H1 (cell line): ENCODE measurements at regions not wholly inside any gene's neighbourhood (a gene's known extent, or its start where the extent isn't known, plus 50 kb on each side); places are given as distances from the start of the nearest gene placed in this dataset.

Source experiments
- CTCF ChIA-PET: fragments of 300-600 bp; sonication (Branson Sonifier 250); formaldehyde crosslinking; loops from one replicate; lab custom pipeline; 2021; ENCODE audit not compliant: partially characterized antibody; lab: Charles Lee
- POLR2A ChIA-PET: fragments of 300-600 bp; sonication (Branson Sonifier 250); formaldehyde crosslinking; loops from one replicate; lab custom pipeline; 2021; ENCODE audit warnings: inconsistent platforms; ENCODE audit not compliant: partially characterized antibody; lab: Charles Lee
- DNase-seq, 2 experiments: peaks; one replicate each; pipeline versions ENCODE4 v3.0.0 to v3.0.0-alpha.2; 2010 to 2022; ENCODE audit warnings: low spot score in 2 of 2, low read depth in 1 of 2, mixed read lengths in 1 of 2
- FAIRE-seq: peaks from 2 replicates; lab custom pipeline; 2011; peaks lifted over from hg19 to GRCh38; lab: Jason Lieb, UNC
- H2AFZ ChIP-seq: 2 replicates; pipeline ENCODE4 v1.8.1; 2012; ENCODE audit warnings: low read length, inconsistent platforms
- H2AK5ac ChIP-seq: 2 replicates; pipeline ENCODE4 v1.6.1; 2013; ENCODE audit warnings: low read depth, low read length
- H2BK120ac ChIP-seq: replicated peaks from 2 replicates; pipeline ENCODE3; 2013; ENCODE audit warnings: low read depth, low read length, inconsistent platforms
- H2BK12ac ChIP-seq: 2 replicates; pipeline ENCODE4 v1.6.1; 2013; ENCODE audit warnings: low read depth, low read length
- H2BK15ac ChIP-seq: 2 replicates; pipeline ENCODE4 v1.6.1; 2013; ENCODE audit warnings: low read length
- H2BK20ac ChIP-seq: 2 replicates; pipeline ENCODE4 v1.6.1; 2013; ENCODE audit warnings: low read length
- H2BK5ac ChIP-seq: 2 replicates; pipeline ENCODE4 v1.6.1; 2013; ENCODE audit warnings: low read depth, low read length
- H3K14ac ChIP-seq: 2 replicates; pipeline ENCODE4 v1.6.1; 2013; ENCODE audit warnings: inconsistent platforms; ENCODE audit not compliant: insufficient read length
- H3K18ac ChIP-seq: 2 replicates; pipeline ENCODE4 v1.6.1; 2013; ENCODE audit warnings: low read length; ENCODE audit errors: extremely low read depth
- H3K23ac ChIP-seq: 2 replicates; pipeline ENCODE4 v1.6.1; 2013; ENCODE audit warnings: inconsistent platforms; ENCODE audit not compliant: insufficient read length
- H3K23me2 ChIP-seq: 2 replicates; pipeline ENCODE4 v1.6.1; 2013; ENCODE audit warnings: low read depth, low read length
- H3K27ac ChIP-seq: 2 replicates; pipeline ENCODE4 v1.6.1; 2011; ENCODE audit warnings: low read depth, low read length, inconsistent platforms
- H3K27me3 ChIP-seq, 4 experiments: replicated peaks in 1 of 4; 1 replicate in 1 of 4; 2 replicates in 3 of 4; pipeline versions ENCODE4 v1.6.1 to v1.8.1; 2011 to 2013; ENCODE audit warnings: low read length in 3 of 4, mild to moderate bottlenecking in 3 of 4, inconsistent platforms in 2 of 4, mixed read lengths in 2 of 4, moderate library complexity in 1 of 4; ENCODE audit not compliant: control insufficient read depth in 3 of 4, insufficient read depth in 3 of 4; ENCODE audit errors: extremely low read depth in 1 of 4
- H3K36me3 ChIP-seq, 4 experiments: 2 replicates each; pipeline versions ENCODE4 v1.6.1 to v1.8.1; 2011 to 2013; ENCODE audit warnings: mild to moderate bottlenecking in 4 of 4, low read length in 3 of 4, moderate library complexity in 2 of 4, control low read depth in 1 of 4, inconsistent platforms in 1 of 4; ENCODE audit not compliant: insufficient read depth in 4 of 4, control insufficient read depth in 2 of 4
- H3K4ac ChIP-seq: replicated peaks from 2 replicates; pipeline ENCODE3; 2013; ENCODE audit warnings: low read length, low read depth, mixed read lengths, inconsistent platforms; ENCODE audit not compliant: insufficient read length
- H3K4me1 ChIP-seq, 4 experiments: replicated peaks in 1 of 4; 1 replicate in 1 of 4; 2 replicates in 3 of 4; pipeline versions ENCODE4 v1.6.1 to v1.8.1; 2011 to 2013; ENCODE audit warnings: low read length in 3 of 4, inconsistent platforms in 2 of 4, mixed read lengths in 1 of 4; ENCODE audit not compliant: insufficient read depth in 4 of 4, control insufficient read depth in 3 of 4
- H3K4me2 ChIP-seq, 2 experiments: 2 replicates each; pipeline versions ENCODE4 v1.6.1 to v1.8.1; 2011 to 2013; ENCODE audit warnings: low read depth in 2 of 2, low read length in 2 of 2, control low read depth in 1 of 2, inconsistent platforms in 1 of 2, mild to moderate bottlenecking in 1 of 2; ENCODE audit not compliant: insufficient read depth in 1 of 2
- H3K4me3 ChIP-seq, 4 experiments: fragments of 200-600, 300-600 bp in 1 of 4; sonication (generic), shearing (Covaris generic), sonication (Bioruptor Twin) in 1 of 4; 2 replicates each; pipeline versions ENCODE4 v1.5.1 to v1.8.1; 2011 to 2016; ENCODE audit warnings: low read length in 4 of 4, low read depth in 3 of 4, control low read depth in 2 of 4, inconsistent platforms in 2 of 4, mild to moderate bottlenecking in 2 of 4, mixed read lengths in 1 of 4, moderate library complexity in 1 of 4; ENCODE audit not compliant: insufficient read depth in 2 of 4; ENCODE audit errors: extremely low read depth in 1 of 4
- H3K56ac ChIP-seq: replicated peaks from 2 replicates; pipeline ENCODE3; 2013; ENCODE audit warnings: low read depth, mild to moderate bottlenecking, mixed read lengths, low read length, inconsistent platforms; ENCODE audit not compliant: insufficient read length
- H3K79me1 ChIP-seq: 2 replicates; pipeline ENCODE4 v1.6.1; 2013; ENCODE audit warnings: low read depth, low read length, control low read depth
- H3K79me2 ChIP-seq, 2 experiments: 2 replicates each; pipeline versions ENCODE4 v1.6.1 to v1.8.1; 2012 to 2013; ENCODE audit warnings: low read length in 2 of 2, mild to moderate bottlenecking in 2 of 2, inconsistent platforms in 1 of 2; ENCODE audit not compliant: insufficient read depth in 2 of 2, control insufficient read depth in 1 of 2
- H3K9ac ChIP-seq, 4 experiments: replicated peaks in 1 of 4; 1 replicate in 1 of 4; 2 replicates in 3 of 4; pipeline versions ENCODE4 v1.6.1 to v1.8.1; 2011 to 2013; ENCODE audit warnings: low read depth in 3 of 4, low read length in 3 of 4, control low read depth in 2 of 4, mild to moderate bottlenecking in 2 of 4, moderate library complexity in 2 of 4, inconsistent platforms in 1 of 4; ENCODE audit errors: extremely low read depth in 1 of 4
- H3K9me3 ChIP-seq, 2 experiments: 2 replicates each; pipeline versions ENCODE4 v1.6.1 to v1.8.1; 2012 to 2013; ENCODE audit warnings: mild to moderate bottlenecking in 2 of 2, moderate library complexity in 2 of 2, control low read depth in 1 of 2, inconsistent platforms in 1 of 2, low read depth in 1 of 2, low read length in 1 of 2, mixed read lengths in 1 of 2; ENCODE audit not compliant: insufficient read depth in 2 of 2
- H4K20me1 ChIP-seq, 2 experiments: replicated peaks in 1 of 2; 2 replicates each; pipeline versions ENCODE3 to v1.8.1; 2011 to 2013; ENCODE audit warnings: inconsistent platforms in 2 of 2, low read length in 2 of 2, mild to moderate bottlenecking in 1 of 2; ENCODE audit not compliant: insufficient read depth in 2 of 2, control insufficient read depth in 1 of 2
- H4K5ac ChIP-seq: 2 replicates; pipeline ENCODE4 v1.6.1; 2013; ENCODE audit warnings: low read length, low read depth, mixed read lengths, inconsistent platforms; ENCODE audit not compliant: insufficient read length
- H4K8ac ChIP-seq: 2 replicates; pipeline ENCODE4 v1.8.0; 2013; ENCODE audit warnings: mild to moderate bottlenecking, moderate library complexity, low read length, inconsistent platforms; ENCODE audit not compliant: insufficient read depth; ENCODE audit errors: extremely low read depth
- H4K91ac ChIP-seq: replicated peaks from 2 replicates; pipeline ENCODE3; 2013; ENCODE audit warnings: low read length, mixed read lengths, inconsistent platforms; ENCODE audit not compliant: insufficient read length
- ATF3 ChIP-seq: IDR thresholded peaks from 2 replicates; pipeline ENCODE4 v1.6.1; 2011; ENCODE audit warnings: low read depth, mild to moderate bottlenecking, low read length; ENCODE audit not compliant: insufficient read depth
- CTBP2 ChIP-seq: IDR thresholded peaks from 2 replicates; pipeline ENCODE4 v1.7.0; 2011; ENCODE audit warnings: borderline replicate concordance, mild to moderate bottlenecking, moderate library complexity, mixed read lengths, low read length; ENCODE audit not compliant: insufficient read depth, insufficient read length
- EGR1 ChIP-seq: IDR thresholded peaks from 2 replicates; pipeline ENCODE4 v1.6.1; 2011; ENCODE audit warnings: low read depth, low read length, borderline replicate concordance
- GTF2F1 ChIP-seq: IDR thresholded peaks from 2 replicates; pipeline ENCODE4 v1.6.1; 2012; ENCODE audit warnings: low read depth, low read length, improper control_type of control experiment, borderline replicate concordance
- JUN ChIP-seq: IDR thresholded peaks from 2 replicates; pipeline ENCODE4 v1.6.1; 2011; ENCODE audit warnings: low read depth, mild to moderate bottlenecking, improper control_type of control experiment, low read length
- MAX ChIP-seq: IDR thresholded peaks from 2 replicates; pipeline ENCODE4 v1.6.1; 2012; ENCODE audit warnings: inconsistent platforms
- POU5F1 ChIP-seq: IDR thresholded peaks from 2 replicates; pipeline ENCODE4 v1.6.1; 2011; ENCODE audit warnings: low read depth, mild to moderate bottlenecking, low read length, moderate library complexity
- SP1 ChIP-seq: IDR thresholded peaks from 2 replicates; pipeline ENCODE4 v1.6.1; 2011; ENCODE audit warnings: low read depth, low read length
- TEAD4 ChIP-seq: IDR thresholded peaks from 2 replicates; pipeline ENCODE4 v1.6.1; 2012; ENCODE audit warnings: low read depth, low read length, inconsistent platforms, mixed read lengths
- USF2 ChIP-seq: IDR thresholded peaks from 2 replicates; pipeline ENCODE4 v1.6.1; 2011; ENCODE audit warnings: low read length, improper control_type of control experiment

- Histone ChIP-seq H2AFZ (no peak overlapping the region), H3K79me2 (no peaks in the 10 kb centered on the region), H2BK15ac (no peak overlapping the region), H4K91ac (no peak overlapping the region), H3K56ac (no peak overlapping the region), H3K27me3 (peaks cover 0 to 1% (median 0%) of the 10 kb centered on the region in 4 experiments; a peak in 1 of 7 replicates), H4K5ac (no peak overlapping the region), H4K8ac (no peak overlapping the region), H3K9ac (no peak overlapping the region), H2BK120ac (no peak overlapping the region), H2BK12ac (no peak overlapping the region), H3K36me3 (no peaks in the 10 kb centered on the region), H3K4me1 (peaks cover 0 to 3% (median 0%) of the 10 kb centered on the region in 4 experiments; a peak in 2 of 7 replicates), H4K20me1 (no peaks in the 10 kb centered on the region), H3K23ac (no peak overlapping the region), H3K14ac (no peak overlapping the region), H3K4me2 (no peak overlapping the region), H2AK5ac (no peak overlapping the region), H3K27ac (no peak overlapping the region), H3K18ac (no peak overlapping the region), H3K23me2 (no peaks in the 10 kb centered on the region), H2BK20ac (no peak overlapping the region), H3K9me3 (no peaks in the 10 kb centered on the region), H2BK5ac (no peak overlapping the region), H3K79me1 (no peaks in the 10 kb centered on the region), H3K4me3 (no peak overlapping the region), H3K4ac (no peak overlapping the region)
- ChIA-PET CTCF (interaction anchor here (1.3 to 1.9 kb wide), 5 partner anchors 9 to 85 kb away, joined by 3 to 7 read pairs (median 4); no protein-coding TSS in a partner anchor), POLR2A (no interaction called here)
- no peak for TF ChIP-seq EGR1
- TF ChIP-seq GTF2F1, result no peak
- no peak for TF ChIP-seq JUN
- TF ChIP-seq USF2, result no peak
- no peak for TF ChIP-seq ATF3
- TF ChIP-seq MAX, result no peak
- TF ChIP-seq TEAD4, result no peak
- TF ChIP-seq POU5F1, result no peak
- no peak for TF ChIP-seq CTBP2
- TF ChIP-seq SP1, result no peak
- DNase-seq (no peak), FAIRE-seq (no peak)
Observed at GRCh38 chr5:153879596-153879995, 159.1 kb downstream of the FAM114A2 start.
